Epithelial cell of esophagus (primary cell): ENCODE measurements at regions not wholly inside any gene's neighbourhood (a gene's known extent, or its start where the extent isn't known, plus 50 kb on each side); places are given as distances from the start of the nearest gene placed in this dataset.
"Not testable (repeated sequence)": the region's sequence is repeated elsewhere in the genome, so short reads cannot be mapped to it uniquely, and the experiment has no call there.

Source experiments
- DNase-seq: peaks from one replicate; pipeline ENCODE4 v3.0.0; 2010; ENCODE audit warnings: low read depth
- H3K4me3 ChIP-seq: 2 replicates; pipeline ENCODE4 v1.5.1; 2011; ENCODE audit warnings: mild to moderate bottlenecking, low read length, control low read depth
- CTCF ChIP-seq: IDR thresholded peaks from 2 replicates; pipeline ENCODE4 v1.5.1; 2011; ENCODE audit warnings: low read depth, mild to moderate bottlenecking, low read length, control low read depth, inconsistent platforms; ENCODE audit not compliant: insufficient read depth; ENCODE audit errors: missing control alignments

- no peak for DNase-seq
- no peak overlapping the region for H3K4me3 ChIP-seq
- no peak for TF ChIP-seq CTCF
Measured at GRCh38 chr3:4158329-4158728, 144.8 kb upstream of the SETMAR start.

- DNase-seq: no peak
- TF ChIP-seq CTCF: no peak
- H3K4me3 ChIP-seq: no peak overlapping the region
Measured at GRCh38 chr3:4162096-4162495, 141.1 kb upstream of the SETMAR start.

- no peak for DNase-seq
- no peak for TF ChIP-seq CTCF
- no peak overlapping the region for H3K4me3 ChIP-seq
Measured at GRCh38 chr3:4163011-4163410, 140.2 kb upstream of the SETMAR start.

GRCh38 chr3:4166540-4166939 lies 136.6 kb upstream of the SETMAR start:
- no peak for DNase-seq
- no peak overlapping the region for H3K4me3 ChIP-seq
- no peak for TF ChIP-seq CTCF

GRCh38 chr3:4167230-4167629 lies 135.9 kb upstream of the SETMAR start:
- not testable (repeated sequence) for DNase-seq, H3K4me3 ChIP-seq

- no peak overlapping the region for H3K4me3 ChIP-seq
- TF ChIP-seq CTCF: no peak
- peak; percentile 0 for DNase-seq
Measured at GRCh38 chr3:4174791-4175190, 128.4 kb upstream of the SETMAR start.

GRCh38 chr3:4191971-4192370 lies 111.2 kb upstream of the SETMAR start:
- DNase-seq: no peak
- no peak for TF ChIP-seq CTCF

GRCh38 chr3:4195006-4195405 lies 108.2 kb upstream of the SETMAR start:
- DNase-seq: no peak
- TF ChIP-seq CTCF: no peak
- H3K4me3 ChIP-seq: no peak overlapping the region

More at GRCh38 chr3:4191971-4192370, 111.2 kb upstream of the SETMAR start:
- no peak overlapping the region for H3K4me3 ChIP-seq
